CD4-positive, alpha-beta T cell treated with Interleukin-15 for 1 hour (primary cell): ENCODE measurements at regions not wholly inside any gene's neighbourhood (a gene's known extent, or its start where the extent isn't known, plus 50 kb on each side); places are given as distances from the start of the nearest gene placed in this dataset.

Source experiments
- DNase-seq: peaks from one replicate; pipeline ENCODE4 v3.0.0-alpha.2; 2020

DNA sequence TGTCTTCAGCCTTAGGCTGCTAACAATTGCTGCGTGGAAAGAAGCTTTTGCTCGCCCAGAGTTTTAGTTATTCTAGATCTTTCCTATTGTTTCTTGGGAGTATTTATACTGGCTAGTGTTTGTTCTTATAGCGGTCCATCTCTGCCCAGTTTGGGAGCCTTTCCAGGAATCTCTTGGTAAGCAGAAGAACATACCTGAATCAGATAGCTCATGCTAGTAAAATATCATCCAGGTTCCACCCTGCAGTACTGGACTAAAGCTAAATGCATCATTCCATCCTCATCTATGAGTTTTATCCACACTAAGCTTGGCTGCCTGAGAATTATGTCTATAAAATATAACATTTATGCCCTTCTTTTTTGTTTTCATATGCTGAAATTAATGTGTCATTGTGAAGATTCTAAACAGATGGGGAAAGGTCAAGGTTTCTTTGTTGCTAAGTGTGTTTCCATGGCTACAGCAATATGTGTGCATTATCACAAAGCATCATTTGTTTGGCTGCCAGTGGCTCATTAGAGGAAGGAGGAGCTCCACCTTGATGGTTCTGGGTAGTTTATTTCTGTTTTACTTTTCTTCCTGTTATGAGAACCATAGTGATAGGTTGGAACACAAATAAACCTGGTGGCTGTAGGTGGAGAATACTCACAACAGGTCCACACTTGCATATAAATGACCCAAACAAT is 182.8 kb downstream of the PIK3C3 start:
- no peak for DNase-seq

DNA sequence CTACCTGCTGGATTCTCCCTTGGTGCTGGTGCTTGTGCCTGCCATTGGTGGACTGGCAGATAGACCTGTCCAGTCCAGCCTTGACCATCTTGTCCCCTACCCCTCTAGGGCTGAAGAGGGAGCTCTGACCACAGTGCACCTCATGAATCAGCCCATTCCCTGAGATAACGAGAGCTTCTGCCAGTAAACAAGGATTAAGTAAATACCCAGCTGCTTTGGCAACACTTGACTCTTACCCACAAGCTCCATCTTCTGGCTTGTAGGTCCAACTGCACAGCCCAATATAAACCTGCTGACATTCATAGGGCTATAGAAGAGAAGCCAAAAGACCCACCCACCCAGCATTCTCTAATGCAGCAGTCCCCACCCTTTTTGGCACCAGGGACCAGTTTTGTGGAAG is 186.4 kb downstream of the PIK3C3 start:
- DNase-seq: no peak

DNA sequence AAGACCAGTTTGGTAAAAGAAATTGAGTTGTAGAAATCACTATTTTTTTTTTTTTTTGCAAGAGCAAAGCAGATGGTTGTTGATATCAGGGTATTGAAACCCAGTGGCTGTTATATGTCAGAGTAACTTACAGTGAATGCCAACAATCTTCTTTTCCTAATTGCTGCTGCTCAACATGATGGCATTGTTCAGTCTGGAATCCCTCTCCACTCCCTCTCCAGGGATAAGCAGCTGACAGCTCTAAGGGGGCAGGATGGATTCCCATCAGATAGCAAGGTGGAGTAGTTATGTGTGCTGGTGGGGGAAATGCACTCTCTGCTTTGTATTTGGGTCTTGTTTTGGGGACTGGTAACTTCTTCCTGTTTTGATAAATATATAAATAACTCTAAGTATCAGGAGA is 200.0 kb downstream of the PIK3C3 start:
- no peak for DNase-seq

DNA sequence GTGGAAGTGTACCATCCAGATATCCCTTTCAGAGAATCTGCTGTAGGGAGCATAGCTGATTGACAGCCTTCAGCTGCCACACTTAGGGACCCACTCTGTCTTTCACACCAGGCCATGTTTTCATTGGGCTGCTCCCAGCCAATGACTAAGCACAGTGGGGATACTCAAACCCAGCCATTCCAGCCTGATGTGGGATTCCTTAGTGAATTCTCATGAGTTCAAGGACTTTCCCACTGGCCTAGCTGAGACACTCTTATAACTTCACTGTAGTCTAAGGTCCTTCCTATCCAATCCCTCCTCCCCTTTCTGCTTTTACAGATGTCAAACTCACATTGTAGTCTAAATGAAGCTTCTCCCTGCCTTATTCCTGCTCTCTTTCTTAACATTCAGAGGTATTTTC is 201.2 kb downstream of the PIK3C3 start:
- DNase-seq: no peak

DNA sequence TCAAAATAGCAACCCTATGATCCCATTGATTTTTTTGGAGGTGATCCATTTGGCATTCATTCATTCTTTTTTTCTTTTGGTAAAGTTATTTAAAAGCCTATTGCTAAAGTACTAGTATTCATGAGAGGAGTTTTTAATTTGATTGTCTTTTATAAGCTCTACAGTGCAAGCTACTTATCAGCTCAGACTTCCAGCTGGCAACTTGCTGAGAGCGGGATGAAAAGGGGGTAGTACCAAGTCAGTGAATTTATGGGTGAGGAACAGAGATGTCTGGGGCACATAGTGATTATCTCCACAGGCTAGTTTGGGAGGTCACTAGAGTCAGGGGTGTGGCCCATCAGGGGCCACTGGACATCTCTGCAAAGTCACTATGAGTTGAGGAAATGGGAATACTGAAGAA is 202.4 kb downstream of the PIK3C3 start:
- DNase-seq: no peak

DNA sequence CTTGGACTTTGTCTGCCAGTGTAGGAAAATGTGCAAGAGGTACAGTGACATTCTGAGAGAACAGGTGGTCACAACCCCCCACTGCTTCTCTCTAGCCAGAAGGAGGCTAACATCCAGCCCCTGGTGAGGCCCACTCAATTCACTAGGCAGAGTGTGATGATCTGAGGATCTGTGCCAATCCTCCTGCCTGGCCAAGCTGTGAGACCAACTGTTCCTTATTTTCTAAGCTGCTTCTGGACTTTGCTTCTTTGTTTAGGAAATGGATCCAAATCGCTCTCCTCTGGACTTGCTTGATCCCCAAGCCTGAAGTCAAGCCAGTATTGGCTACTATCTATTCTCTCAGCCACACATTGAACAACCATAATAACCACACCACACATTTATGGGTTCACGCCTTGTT is 202.8 kb downstream of the PIK3C3 start:
- DNase-seq: no peak

DNA sequence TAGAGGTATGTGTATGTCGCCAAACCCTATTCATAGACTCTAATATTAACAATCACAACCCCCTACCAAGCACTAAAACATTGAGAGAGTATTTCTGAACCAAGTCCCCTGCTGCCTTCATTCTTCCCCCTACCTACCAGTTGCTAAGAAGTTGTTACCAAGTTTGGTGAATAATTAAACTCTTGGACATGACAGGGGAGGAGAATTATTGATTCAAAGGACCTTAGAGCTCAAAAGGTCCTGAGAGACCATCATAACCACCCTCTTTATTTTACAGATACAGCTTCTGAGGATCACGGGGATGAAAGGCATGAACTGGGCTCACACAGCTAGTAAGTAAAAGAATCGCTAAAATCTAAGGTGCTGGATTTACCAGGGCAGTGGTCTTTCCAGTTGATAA is 204.1 kb downstream of the PIK3C3 start:
- DNase-seq: no peak

DNA sequence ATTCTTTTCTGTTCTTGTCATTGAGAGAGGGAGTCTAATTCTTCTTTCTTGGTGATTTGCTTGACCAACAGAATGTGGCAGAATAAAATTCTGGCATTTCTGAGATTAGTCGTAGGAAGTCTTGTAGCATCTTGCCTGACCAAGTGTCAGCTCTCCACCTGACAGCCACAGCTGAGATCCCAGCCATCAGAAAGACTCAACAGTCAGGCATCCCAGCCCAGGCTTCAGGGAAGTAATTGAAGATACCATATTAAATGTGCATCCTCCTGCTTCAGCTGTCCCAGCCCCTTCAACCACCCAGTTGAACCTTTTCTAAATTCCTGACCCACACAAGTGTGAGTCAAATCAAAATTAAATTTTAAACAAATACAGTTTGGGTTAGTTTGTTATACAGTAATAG is 208.3 kb downstream of the PIK3C3 start:
- DNase-seq: no peak

DNA sequence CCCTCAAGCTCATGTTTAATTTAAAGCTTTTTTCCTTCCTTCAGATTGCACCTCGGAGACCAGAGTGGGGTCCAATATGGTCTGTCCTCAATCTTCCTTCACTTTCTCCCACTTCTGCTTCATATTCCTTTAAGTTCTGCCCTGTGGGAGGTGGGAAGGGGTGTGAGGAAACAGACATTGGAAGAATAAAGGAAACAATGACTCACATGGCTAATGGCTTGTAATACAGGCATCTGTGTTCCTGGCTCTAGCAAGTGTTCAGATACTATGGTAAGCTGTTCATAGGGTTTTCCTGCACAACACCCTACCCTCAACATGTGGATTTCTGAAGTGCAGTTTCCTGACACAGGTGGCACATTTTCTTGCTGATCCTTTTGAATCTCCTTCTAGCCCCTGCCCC is 209.5 kb downstream of the PIK3C3 start:
- DNase-seq: no peak

DNA sequence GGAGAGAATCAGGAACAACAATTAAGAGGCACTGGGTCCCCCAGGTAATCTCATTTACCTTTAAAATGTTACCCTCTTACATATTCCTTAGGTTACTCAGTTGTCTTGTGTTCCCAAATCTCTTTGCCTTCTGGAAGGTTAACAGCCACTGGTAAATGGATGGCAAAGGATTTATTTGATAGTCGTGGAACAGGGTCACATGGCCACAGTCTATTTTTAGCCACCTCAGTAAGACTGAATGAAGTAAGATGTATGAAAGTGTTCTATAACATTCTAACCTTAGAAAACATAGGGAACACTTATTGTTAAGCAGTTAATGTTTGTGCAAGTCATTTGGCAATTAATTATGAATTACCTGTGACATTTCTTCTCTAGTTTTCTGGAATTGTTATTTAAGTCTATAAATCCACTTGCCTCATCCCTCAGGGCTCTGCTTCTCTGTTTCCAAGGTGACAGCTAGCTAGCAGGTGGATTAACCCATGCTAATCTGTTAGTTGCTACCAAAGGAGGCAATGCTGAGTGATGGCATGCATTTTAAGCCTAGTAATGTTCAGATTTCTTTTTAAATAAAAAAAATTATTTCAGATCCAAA is 211.0 kb downstream of the PIK3C3 start:
- DNase-seq: no peak

DNA sequence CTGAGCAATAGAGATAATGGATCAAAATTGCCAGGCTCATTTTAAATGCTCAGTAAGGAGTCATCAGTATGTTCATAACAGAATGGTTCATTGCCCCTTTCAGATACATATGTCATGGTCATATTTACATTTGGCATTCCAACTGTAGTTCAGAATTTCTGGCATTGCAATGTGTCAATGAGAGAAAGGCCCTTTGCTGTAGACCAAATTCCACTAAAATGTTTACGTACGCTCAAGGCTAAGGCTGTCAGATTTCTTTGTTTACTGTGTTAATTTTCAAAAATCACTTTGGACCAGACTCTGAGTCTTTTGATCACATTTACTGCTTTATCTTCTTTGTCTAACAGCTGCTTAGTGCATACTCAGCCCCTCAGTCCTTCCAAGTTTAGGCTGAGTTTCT is 213.5 kb downstream of the PIK3C3 start:
- no peak for DNase-seq

DNA sequence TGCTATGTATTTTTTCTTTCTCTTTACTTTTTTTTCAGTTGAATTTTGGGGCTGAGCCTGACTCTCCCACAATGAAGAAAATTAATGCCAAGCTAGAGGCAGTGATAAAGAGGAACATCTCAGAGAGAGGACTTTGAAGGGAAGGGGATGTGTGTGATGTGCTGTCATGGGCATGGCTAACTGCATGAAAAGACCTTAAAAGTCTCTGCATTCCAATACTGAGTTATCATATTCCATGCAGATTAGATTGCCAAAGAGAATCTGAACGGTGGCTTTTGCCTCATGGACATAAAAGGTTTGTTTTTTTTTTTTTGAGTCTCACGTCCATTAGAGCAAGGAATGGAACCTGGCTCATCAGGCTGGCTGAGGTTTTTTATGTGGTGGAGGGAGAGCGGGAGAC is 213.9 kb downstream of the PIK3C3 start:
- no peak for DNase-seq

DNA sequence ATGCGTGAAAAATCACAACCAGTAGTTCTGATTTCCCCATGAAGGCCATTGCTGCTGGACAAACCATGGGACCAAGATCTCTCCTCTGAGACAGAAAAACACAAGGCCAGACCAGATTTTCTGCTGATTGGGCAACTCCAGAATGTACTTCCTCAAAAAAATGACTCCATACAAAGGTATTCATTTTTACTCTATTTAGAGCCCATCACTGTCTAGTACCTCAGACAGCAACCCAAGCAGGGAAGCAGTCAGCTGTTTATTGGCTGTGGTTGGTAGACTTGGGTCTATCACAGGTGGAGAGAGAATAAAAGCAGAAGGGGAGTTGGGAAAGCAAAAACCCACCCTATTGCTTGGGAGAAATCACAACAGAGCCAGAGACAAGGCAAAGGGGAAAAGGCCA is 219.9 kb downstream of the PIK3C3 start:
- no peak for DNase-seq

DNA sequence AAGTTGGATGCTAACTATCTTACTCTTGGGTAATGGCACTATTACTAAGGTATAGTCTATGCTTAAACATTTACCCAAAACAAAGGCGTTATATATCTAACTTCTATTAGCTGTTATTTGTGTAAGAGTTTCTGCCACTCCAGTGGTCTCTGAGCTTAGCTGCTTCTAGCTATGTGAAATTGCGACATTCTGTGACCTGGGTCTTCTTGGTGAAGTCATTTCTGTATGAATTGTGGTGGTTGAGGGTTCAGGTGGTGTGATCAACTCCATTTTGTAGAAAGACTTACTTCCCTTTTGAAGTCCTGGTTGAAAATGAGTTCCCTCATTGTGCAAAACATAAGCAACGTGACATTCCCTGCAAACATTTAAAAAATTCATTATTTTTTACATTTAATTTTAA is 221.6 kb downstream of the PIK3C3 start:
- DNase-seq: no peak

DNA sequence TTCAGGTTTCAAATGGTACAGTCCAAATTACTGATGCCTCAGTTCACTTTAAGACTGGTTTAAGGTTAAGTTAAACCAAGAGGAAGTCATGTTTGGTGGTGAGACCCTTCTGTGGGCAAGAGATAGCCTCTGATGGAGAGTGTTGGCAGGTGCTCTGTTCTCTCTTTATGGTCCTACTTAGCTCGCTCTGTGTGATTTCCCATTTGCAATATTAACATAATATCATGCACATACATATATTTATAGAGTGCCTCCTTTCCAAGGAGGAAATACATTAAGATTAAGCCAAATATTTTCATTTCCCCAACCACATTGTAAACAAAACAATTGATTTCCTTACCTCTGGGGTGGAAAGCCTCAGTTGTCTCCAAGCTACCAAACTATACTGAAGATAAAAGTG is 222.4 kb downstream of the PIK3C3 start:
- DNase-seq: no peak

DNA sequence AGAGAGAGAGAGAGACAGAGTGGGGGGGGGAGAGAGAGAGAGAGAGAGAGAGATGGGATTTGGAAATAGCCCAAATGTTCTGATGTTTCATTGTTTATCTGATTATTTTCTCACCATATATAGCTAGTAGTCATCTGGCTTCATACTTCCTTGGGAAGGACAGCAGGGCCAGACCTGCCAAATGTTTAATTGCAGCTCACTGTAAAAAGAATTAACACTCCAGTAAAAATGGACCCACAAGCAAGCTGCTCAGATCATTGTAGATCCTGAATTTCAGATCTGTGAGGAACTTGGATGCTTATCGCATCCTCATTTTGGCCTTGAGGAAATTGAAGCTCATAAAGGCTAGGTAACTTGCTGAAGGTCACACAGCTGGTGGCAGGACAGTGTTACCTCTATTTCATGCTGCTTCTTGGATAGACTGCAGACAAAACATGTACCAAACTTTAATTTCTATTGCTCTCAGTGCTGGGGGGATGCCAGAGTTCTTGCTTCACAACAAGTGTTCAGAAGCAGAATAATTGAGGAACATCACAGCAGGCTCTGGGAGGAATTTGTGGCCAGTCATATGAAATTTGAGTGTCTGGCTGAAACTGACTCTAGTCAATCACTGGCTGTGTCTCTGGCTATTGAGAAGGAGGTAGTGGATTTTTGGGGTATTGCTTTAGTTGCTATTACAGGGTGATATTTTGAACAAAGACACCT is 223.5 kb downstream of the PIK3C3 start:
- no peak for DNase-seq

DNA sequence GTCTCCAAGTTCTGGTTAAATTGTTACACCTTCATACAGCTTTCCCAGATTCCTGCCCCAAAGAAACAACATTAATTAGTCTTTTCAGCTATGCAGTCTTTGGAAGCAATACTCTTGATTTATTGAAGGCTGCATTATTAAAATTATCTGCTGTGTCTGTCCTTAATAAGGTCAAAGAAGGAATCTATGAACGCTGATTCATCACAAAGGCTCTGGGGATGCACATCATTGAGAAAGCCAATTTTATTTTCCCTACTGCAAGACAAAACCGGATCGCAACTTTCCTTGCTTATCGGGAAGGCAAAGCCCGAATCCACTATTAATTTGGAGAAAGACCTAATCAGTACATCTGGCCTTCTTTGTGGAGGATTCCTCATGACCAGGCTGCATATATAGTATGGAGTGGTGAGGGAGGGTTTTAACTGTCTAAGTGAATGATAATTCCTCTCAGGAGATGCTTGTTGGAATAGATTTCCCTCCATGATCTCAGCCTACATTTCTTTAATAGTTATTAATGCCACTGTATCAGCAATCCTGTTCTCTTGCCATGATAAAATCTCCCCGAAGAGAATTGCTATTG is 224.6 kb downstream of the PIK3C3 start:
- no peak for DNase-seq

DNA sequence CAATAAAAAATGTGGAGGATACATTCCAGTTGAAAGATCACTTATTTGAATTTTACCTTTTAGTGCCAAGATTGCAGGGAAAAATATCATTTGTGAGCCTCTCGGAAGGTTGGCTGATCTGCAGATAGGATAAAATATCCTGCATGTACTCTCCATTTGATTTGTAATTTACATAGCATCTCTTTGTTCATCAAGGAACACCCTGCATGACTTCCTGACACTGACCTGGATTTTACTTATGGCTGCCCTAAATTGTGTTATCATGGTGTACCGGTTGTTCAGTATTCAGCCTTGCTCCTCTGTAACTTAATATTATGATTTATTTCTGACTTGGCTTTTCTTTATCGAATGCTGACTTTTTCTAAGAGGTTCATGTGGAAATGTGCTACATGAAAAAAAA is 226.4 kb downstream of the PIK3C3 start:
- no peak for DNase-seq

DNA sequence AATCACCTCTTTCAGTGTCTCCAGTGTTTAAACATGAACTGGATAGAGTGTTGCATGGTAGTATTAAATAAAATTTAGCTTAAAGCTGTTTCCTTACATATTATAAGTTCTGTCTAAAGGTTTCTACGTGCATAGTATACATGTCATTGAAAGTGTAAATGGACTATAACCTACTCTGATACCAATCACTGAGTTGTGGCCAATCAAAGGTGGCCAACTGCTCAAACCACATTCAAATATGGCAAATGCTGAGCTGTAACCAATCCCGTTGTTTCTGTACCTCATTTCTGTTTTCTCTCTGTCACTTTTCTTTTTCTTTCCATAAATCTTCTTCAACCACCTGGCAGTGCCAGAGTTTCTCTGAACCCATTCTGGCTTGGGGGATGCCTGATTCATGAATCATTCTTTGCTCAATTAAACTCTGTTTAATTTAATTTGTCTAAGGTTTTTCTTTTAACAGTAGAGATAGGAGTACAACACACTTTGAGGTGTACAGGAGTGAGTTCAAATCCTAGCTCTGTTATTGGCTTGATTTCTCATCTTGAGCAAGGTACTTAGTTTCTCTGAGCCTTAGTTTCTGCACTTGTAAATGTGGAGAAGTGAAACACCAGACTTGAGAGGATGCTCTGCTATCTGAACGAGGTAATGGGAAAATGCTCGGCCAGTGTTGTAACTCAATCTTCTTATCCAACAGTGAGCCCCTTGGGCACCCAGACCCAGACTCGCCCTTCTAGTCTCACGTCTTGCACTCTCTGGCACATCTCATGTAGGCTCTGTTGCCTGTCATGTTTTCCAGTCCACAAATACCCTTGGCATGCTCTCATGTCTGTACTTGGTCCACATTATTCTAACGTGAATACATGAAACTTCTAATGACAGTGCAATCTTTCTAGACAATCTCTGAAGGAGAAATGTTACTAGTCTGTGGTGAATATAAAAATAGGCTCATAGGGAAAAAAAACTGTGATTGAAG is 228.0 kb downstream of the PIK3C3 start:
- DNase-seq: no peak

DNA sequence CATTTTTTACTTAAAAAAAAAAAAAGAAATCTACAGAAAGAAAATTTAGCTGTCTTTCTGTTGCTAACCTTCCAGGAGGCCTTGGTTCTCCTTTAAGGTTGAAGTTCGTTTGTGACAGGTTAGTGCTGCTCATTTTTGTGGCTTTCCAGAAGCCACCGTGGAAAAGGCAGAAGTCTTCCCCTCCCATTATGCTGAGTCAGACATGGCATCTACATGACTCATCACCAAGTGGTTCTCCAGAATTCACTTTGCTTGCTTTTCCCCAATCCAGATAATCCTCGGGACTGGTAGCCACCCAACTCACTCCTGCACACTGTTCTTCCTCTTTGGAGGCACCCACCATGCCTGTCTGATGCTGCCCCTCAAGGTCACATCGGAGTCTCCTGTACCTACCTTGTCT is 228.7 kb downstream of the PIK3C3 start:
- DNase-seq: no peak

DNA sequence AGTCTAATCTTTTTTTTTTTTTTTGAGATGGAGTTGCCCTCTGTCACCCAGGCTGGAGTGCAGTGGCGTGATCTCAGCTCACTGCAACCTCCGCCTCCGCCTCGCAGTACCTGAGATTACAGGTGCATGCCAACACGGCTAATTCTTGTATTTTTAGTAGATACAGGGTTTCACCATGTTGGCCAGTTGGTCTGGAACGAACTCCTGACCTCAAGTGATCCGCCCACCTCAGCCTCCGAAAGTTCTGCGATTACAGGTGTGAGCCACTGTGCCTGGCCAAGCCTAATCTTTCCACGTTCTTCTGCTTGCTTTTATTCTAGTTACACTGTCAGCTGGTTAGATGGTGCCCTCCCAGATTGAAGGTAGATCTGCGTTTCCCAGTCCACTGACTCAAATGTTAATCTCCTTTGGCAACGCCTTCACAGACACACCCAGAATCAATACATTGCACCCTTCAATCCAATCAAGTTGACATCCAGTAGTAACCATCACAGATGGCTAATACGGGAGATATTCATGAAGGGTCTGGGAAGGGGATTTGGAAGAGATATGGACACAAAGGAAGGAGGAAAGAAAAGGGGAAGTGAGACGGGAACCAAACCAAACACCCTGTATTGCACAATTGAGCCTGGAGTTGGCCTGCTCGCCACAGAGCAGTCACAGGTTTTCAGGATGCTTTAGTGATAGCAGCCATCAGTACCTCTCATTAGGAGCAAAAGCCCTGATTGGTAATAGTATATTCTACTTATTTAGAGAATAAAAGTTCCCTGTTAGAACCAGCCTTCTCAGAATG is 229.8 kb downstream of the PIK3C3 start:
- no peak for DNase-seq

DNA sequence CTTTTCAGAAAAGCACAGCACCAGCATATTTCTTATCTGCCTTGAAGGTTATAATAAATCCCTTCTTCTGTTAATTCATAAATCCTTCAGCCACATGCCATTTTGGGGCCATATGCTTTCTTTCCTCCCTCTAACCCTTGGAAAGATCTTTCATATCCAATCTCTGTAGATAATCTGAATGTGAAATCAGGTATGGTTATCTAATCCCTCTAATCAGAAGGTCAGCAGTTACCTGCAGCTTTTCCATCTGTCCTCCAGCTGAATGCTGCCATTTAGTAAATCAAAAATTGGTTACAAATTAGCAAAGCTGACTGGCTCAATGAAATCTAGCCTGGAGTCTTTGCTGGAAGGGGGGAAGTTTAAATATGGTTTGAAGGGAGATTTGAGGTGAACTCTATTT is 230.5 kb downstream of the PIK3C3 start:
- DNase-seq: no peak
